ENCODE measurements at regions not wholly inside any gene's neighbourhood (a gene's known extent, or its start where the extent isn't known, plus 50 kb on each side); places are given as distances from the start of the nearest gene placed in this dataset.

DNA sequence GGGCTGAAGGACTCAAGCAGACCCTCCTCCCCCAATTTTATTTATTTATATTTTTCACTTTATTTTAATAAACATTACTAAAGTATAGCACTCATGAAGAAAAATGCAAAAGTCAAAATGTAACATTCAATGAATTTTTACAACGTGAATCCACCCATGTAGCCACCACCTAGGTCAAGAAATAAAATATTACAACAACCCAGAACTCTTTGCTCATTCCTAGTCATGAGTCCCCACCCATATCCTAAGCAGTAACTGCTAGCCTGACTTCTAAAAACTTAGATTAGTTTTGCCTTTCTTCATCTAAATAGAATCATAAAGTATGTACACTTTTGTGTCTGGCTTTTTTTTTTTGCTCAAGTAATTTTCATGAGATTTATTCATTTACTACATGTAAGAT is 86.9 kb upstream of the CRY1 start:
- Histone ChIP-seq H3K23ac (ENCODE audit: insufficient read length, low read depth, low read length) (no peak overlapping the region), H3K4me1 (ENCODE audit: insufficient read depth, low read length) (no peaks in the 10 kb centered on the region), H3T11ph (ENCODE audit: low read length) (no peak overlapping the region), H2BK12ac (ENCODE audit: insufficient read length, low read depth, low read length) (no peak overlapping the region), H2BK20ac (ENCODE audit: low read depth, low read length, poor library complexity, severe bottlenecking) (no peak overlapping the region), H2AFZ (ENCODE audit: low read length) (no peak overlapping the region), H4K91ac (ENCODE audit: insufficient read length, low read depth, low read length) (no peak overlapping the region), H2AK5ac (ENCODE audit: insufficient read length, low read length) (no peak overlapping the region), H3K27me3 (ENCODE audit: insufficient read depth, low read length) (no peaks in the 10 kb centered on the region), H3K4me2 (ENCODE audit: insufficient read depth, insufficient read length, low read length) (no peak overlapping the region), H4K5ac (ENCODE audit: insufficient read length, low read depth, low read length) (no peak overlapping the region), H3K9ac (ENCODE audit: extremely low read depth, insufficient read length, low read length) (no peak overlapping the region), H3K4ac (ENCODE audit: low read depth, low read length) (no peak overlapping the region), H2BK15ac (ENCODE audit: low read depth, low read length) (no peak overlapping the region), H2BK5ac (ENCODE audit: insufficient read length, low read length) (no peak overlapping the region), H3K27ac (ENCODE audit: insufficient read length, low read depth, low read length) (no peak overlapping the region), H3K14ac (ENCODE audit: insufficient read depth, low read length) (no peak overlapping the region), H3K79me2 (ENCODE audit: insufficient read depth, low read length) (no peaks in the 10 kb centered on the region), H3K9me3 (ENCODE audit: control insufficient read depth, low read depth, low read length) (no peaks in the 10 kb centered on the region), H3K18ac (ENCODE audit: insufficient read length, low read depth, low read length) (no peak overlapping the region), H3K56ac (ENCODE audit: insufficient read length, low read depth, low read length) (no peak overlapping the region), H4K20me1 (ENCODE audit: control insufficient read depth, insufficient read depth, insufficient read length) (no peaks in the 10 kb centered on the region), H3K23me2 (ENCODE audit: insufficient read length, low read depth, low read length, poor library complexity, severe bottlenecking) (no peaks in the 10 kb centered on the region), H2BK120ac (ENCODE audit: low read depth, low read length, poor library complexity, severe bottlenecking) (no peak overlapping the region), H3K79me1 (ENCODE audit: insufficient read depth, low read depth, low read length, poor library complexity, severe bottlenecking) (no peaks in the 10 kb centered on the region), H4K8ac (replicated peaks; ENCODE audit: insufficient read length, low read depth, low read length) (no peak overlapping the region)
- DNase-seq = no peak
- no CpG with 5 or more reads among the region's 1 CpG for WGBS (ENCODE audit: extremely low coverage, insufficient read length, low lambda C conversion rate)
- TF ChIP-seq CTCF (conservative IDR thresholded peaks at IDR 0.05) = no peak
- peaks cover 0 to 9% (median 0%) of the 10 kb centered on the region in 3 experiments; a peak in 3 of 7 replicates for H3K36me3 Mint-ChIP-seq (ENCODE audit: insufficient read depth in 1 of 3, low read depth in 3 of 3)
- H3K4me3 Mint-ChIP-seq = no peak overlapping the region
- H3K27ac Mint-ChIP-seq = no peak overlapping the region
- peaks cover 6% of the 10 kb centered on the region for H3K27me3 Mint-ChIP-seq (ENCODE audit: low read depth)
- peaks cover 3 to 7% of the 10 kb centered on the region in 2 experiments; a peak in 3 of 5 replicates for H3K9me3 Mint-ChIP-seq
- H3K4me1 Mint-ChIP-seq = peaks cover 6 to 13% of the 10 kb centered on the region in 2 experiments

Measured in H9 (cell line).